NT2/D1 (cell line): ENCODE measurements at regions not wholly inside any gene's neighbourhood (a gene's known extent, or its start where the extent isn't known, plus 50 kb on each side); places are given as distances from the start of the nearest gene placed in this dataset.

Source experiments
- SUZ12 ChIP-seq: IDR thresholded peaks from 2 replicates; pipeline ENCODE4 v1.6.1; 2011; ENCODE audit not compliant: insufficient read length, insufficient read depth; ENCODE audit errors: extremely low read depth
- YY1 ChIP-seq: IDR thresholded peaks from 2 replicates; pipeline ENCODE4 v1.6.1; 2011; ENCODE audit not compliant: insufficient read length, insufficient read depth
- ZNF274 ChIP-seq: IDR thresholded peaks from 2 replicates; pipeline ENCODE4 v1.6.1; 2011; ENCODE audit warnings: mild to moderate bottlenecking, low read depth, low read length

- TF ChIP-seq YY1 (no peak), SUZ12 (no peak), ZNF274 (no peak)
These were observed 851.1 kb downstream of the SLC4A3 start for GRCh38 chr2:220478305-220479058.
